ENCODE measurements at regions not wholly inside any gene's neighbourhood (a gene's known extent, or its start where the extent isn't known, plus 50 kb on each side); places are given as distances from the start of the nearest gene placed in this dataset.

- no peaks in the 10 kb centered on the region for H3K9me3 ChIP-seq (replicated peaks; ENCODE audit: insufficient read depth, low read length)
- H3K36me3 ChIP-seq (replicated peaks; ENCODE audit: insufficient read depth, low read length), result no peaks in the 10 kb centered on the region
- H3K9me2 ChIP-seq (replicated peaks; ENCODE audit: insufficient read depth, low read length), result no peaks in the 10 kb centered on the region
- 0 out of 2 replicates have a peak, but pooled peaks cover 1% of the 10 kb centered on the region for H3K79me2 ChIP-seq (ENCODE audit: low read length)
- H2AFZ ChIP-seq (ENCODE audit: low read length), result no peak overlapping the region
- no peak overlapping the region for H3K4me2 ChIP-seq (ENCODE audit: low read depth, low read length)
- H3K27ac ChIP-seq (ENCODE audit: low read length), result no peak overlapping the region
- H3K4me3 ChIP-seq (ENCODE audit: low read length), result no peak overlapping the region
- no peak overlapping the region for H3K9ac ChIP-seq (ENCODE audit: low read length)
- H3F3A ChIP-seq (ENCODE audit: insufficient read depth, low read length), result 0 out of 2 replicates have a peak, but pooled peaks cover 5% of the 10 kb centered on the region
- no peaks in the 10 kb centered on the region for H3K4me1 ChIP-seq (ENCODE audit: low read length)
- H4K20me1 ChIP-seq (ENCODE audit: insufficient read depth, low read length), result no peaks in the 10 kb centered on the region
- no peaks in the 10 kb centered on the region for H3K27me3 ChIP-seq (replicated peaks; ENCODE audit: insufficient read depth, low read length)
- DNase-seq, result no peak
- TF ChIP-seq EZH2phosphoT487 (IDR thresholded peaks at IDR 0.05; ENCODE audit: low read length) (no peak), CTCF (IDR thresholded peaks at IDR 0.05; ENCODE audit: low read length) (no peak), EZH2 (optimal IDR thresholded peaks at IDR 0.05; ENCODE audit: low read depth, low read length) (no peak)
Measured at GRCh38 chr5:154679501-154679900, 75.7 kb upstream of the LARP1 start.

- TF ChIP-seq CTCF (IDR thresholded peaks at IDR 0.05; ENCODE audit: low read length) (no peak), EZH2 (optimal IDR thresholded peaks at IDR 0.05; ENCODE audit: low read depth, low read length) (no peak), EZH2phosphoT487 (IDR thresholded peaks at IDR 0.05; ENCODE audit: low read length) (no peak)
- no peak overlapping the region for H3K4me2 ChIP-seq (ENCODE audit: low read depth, low read length)
- H3K36me3 ChIP-seq (replicated peaks; ENCODE audit: insufficient read depth, low read length), result no peaks in the 10 kb centered on the region
- no peak overlapping the region for H3K9ac ChIP-seq (ENCODE audit: low read length)
- no peaks in the 10 kb centered on the region for H3K9me2 ChIP-seq (replicated peaks; ENCODE audit: insufficient read depth, low read length)
- no peak overlapping the region for H3K4me3 ChIP-seq (ENCODE audit: low read length)
- no peak overlapping the region for H2AFZ ChIP-seq (ENCODE audit: low read length)
- H3K27me3 ChIP-seq (replicated peaks; ENCODE audit: insufficient read depth, low read length), result no peaks in the 10 kb centered on the region
- no peaks in the 10 kb centered on the region for H4K20me1 ChIP-seq (ENCODE audit: insufficient read depth, low read length)
- H3F3A ChIP-seq (ENCODE audit: insufficient read depth, low read length), result 0 out of 2 replicates have a peak, but pooled peaks cover 5% of the 10 kb centered on the region
- no peaks in the 10 kb centered on the region for H3K4me1 ChIP-seq (ENCODE audit: low read length)
- no peaks in the 10 kb centered on the region for H3K79me2 ChIP-seq (ENCODE audit: low read length)
- no peaks in the 10 kb centered on the region for H3K9me3 ChIP-seq (replicated peaks; ENCODE audit: insufficient read depth, low read length)
- DNase-seq, result no peak
- H3K27ac ChIP-seq (ENCODE audit: low read length), result no peak overlapping the region
Measured at GRCh38 chr5:154677921-154678320, 77.3 kb upstream of the LARP1 start.

- Histone ChIP-seq H3K36me3 (replicated peaks; ENCODE audit: insufficient read depth, low read length) (no peaks in the 10 kb centered on the region), H3K79me2 (ENCODE audit: low read length) (no peaks in the 10 kb centered on the region), H3K4me2 (ENCODE audit: low read depth, low read length) (no peak overlapping the region), H3K4me3 (ENCODE audit: low read length) (no peak overlapping the region), H3K27ac (ENCODE audit: low read length) (no peak overlapping the region), H2AFZ (ENCODE audit: low read length) (no peak overlapping the region), H3K9me2 (replicated peaks; ENCODE audit: insufficient read depth, low read length) (no peaks in the 10 kb centered on the region), H3K9ac (ENCODE audit: low read length) (no peak overlapping the region), H3F3A (ENCODE audit: insufficient read depth, low read length) (0 out of 2 replicates have a peak, but pooled peaks cover under 1% of the 10 kb centered on the region), H3K27me3 (replicated peaks; ENCODE audit: insufficient read depth, low read length) (no peaks in the 10 kb centered on the region), H3K9me3 (replicated peaks; ENCODE audit: insufficient read depth, low read length) (no peaks in the 10 kb centered on the region), H3K4me1 (ENCODE audit: low read length) (no peaks in the 10 kb centered on the region), H4K20me1 (ENCODE audit: insufficient read depth, low read length) (no peaks in the 10 kb centered on the region)
- TF ChIP-seq EZH2phosphoT487 (IDR thresholded peaks at IDR 0.05; ENCODE audit: low read length) (no peak), CTCF (IDR thresholded peaks at IDR 0.05; ENCODE audit: low read length) (no peak), EZH2 (optimal IDR thresholded peaks at IDR 0.05; ENCODE audit: low read depth, low read length) (no peak)
- DNase-seq, result no peak
Measured at GRCh38 chr5:154676508-154676907, 78.7 kb upstream of the LARP1 start.

All from MM.1S (cell line).